Fibroblast of skin of back (primary cell): ENCODE measurements at regions not wholly inside any gene's neighbourhood (a gene's known extent, or its start where the extent isn't known, plus 50 kb on each side); places are given as distances from the start of the nearest gene placed in this dataset.

Experiments
- DNase-seq: peaks from one replicate; pipeline ENCODE4 v3.0.0-alpha.2; 2013

GRCh38 chr6:43948527-43949485, 178.4 kb downstream of the MRPL14 start:
- peak; percentile 82 for DNase-seq

- no peak for DNase-seq
Measured at GRCh38 chr6:43947860-43948259, 177.8 kb downstream of the VEGFA start.

GRCh38 chr6:43946641-43947363, 176.8 kb downstream of the VEGFA start:
- DNase-seq, result no peak

- DNase-seq, result no peak
Measured at GRCh38 chr6:43945768-43946080, 175.7 kb downstream of the VEGFA start.

GRCh38 chr6:43944908-43945767, 175.1 kb downstream of the VEGFA start:
- DNase-seq, result peak; percentile 80

GRCh38 chr6:43943781-43944250, 173.8 kb downstream of the VEGFA start:
- no peak for DNase-seq

GRCh38 chr6:43943099-43943766, 173.2 kb downstream of the VEGFA start:
- DNase-seq, result no peak

GRCh38 chr6:43942616-43943015, 172.6 kb downstream of the VEGFA start:
- DNase-seq, result no peak

- DNase-seq, result no peak
Measured at GRCh38 chr6:43942011-43942442, 172.0 kb downstream of the VEGFA start.

- DNase-seq, result no peak
Measured at GRCh38 chr6:43941174-43941573, 171.2 kb downstream of the VEGFA start.

- no peak for DNase-seq
Measured at GRCh38 chr6:43940393-43941087, 170.5 kb downstream of the VEGFA start.

GRCh38 chr6:43940071-43940392, 170.0 kb downstream of the VEGFA start:
- DNase-seq, result no peak

GRCh38 chr6:43939281-43940070, 169.5 kb downstream of the VEGFA start:
- DNase-seq, result no peak

- DNase-seq, result no peak
Measured at GRCh38 chr6:43938178-43939105, 168.4 kb downstream of the VEGFA start.

GRCh38 chr6:43937236-43938177, 167.5 kb downstream of the VEGFA start:
- no peak for DNase-seq

- DNase-seq, result no peak
Measured at GRCh38 chr6:43936476-43936875, 166.5 kb downstream of the VEGFA start.

- no peak for DNase-seq
Measured at GRCh38 chr6:43935921-43936439, 166.0 kb downstream of the VEGFA start.
